Caco-2 (cell line): ENCODE measurements at regions not wholly inside any gene's neighbourhood (a gene's known extent, or its start where the extent isn't known, plus 50 kb on each side); places are given as distances from the start of the nearest gene placed in this dataset.

ENCODE experiments used
- BruUV-seq: library from RNA; stranded (reverse); fragments of 400-500 nt; replicated peaks from 2 replicates; lab custom pipeline; 2021; lab: Mats Ljungman, UMichigan
- CTCF ChIA-PET: fragments of 300-600 bp; sonication (Branson Sonifier 250); formaldehyde crosslinking; loops from one replicate; lab custom pipeline; 2022; ENCODE audit warnings: antibody characterized with exemption; lab: Charles Lee
- POLR2A ChIA-PET: fragments of 300-600 bp; sonication (Branson Sonifier 250); formaldehyde crosslinking; loops from one replicate; lab custom pipeline; 2022; ENCODE audit warnings: antibody characterized with exemption; lab: Charles Lee
- DNase-seq, 2 experiments: peaks; one replicate each; pipeline versions ENCODE4 v3.0.0 to v3.0.0-alpha.2; 2020 to 2022
- H3K27me3 ChIP-seq: replicated peaks from 2 replicates; pipeline ENCODE4 v1.6.0; 2011; ENCODE audit warnings: low read length; ENCODE audit not compliant: control insufficient read depth, insufficient read depth
- H3K36me3 ChIP-seq: 2 replicates; pipeline ENCODE4 v1.5.1; 2011; ENCODE audit warnings: low read length; ENCODE audit not compliant: control insufficient read depth, insufficient read depth
- H3K4me1 ChIP-seq: fragments of 250-450 bp; sonication (Bioruptor Pico); 2 replicates; pipeline ENCODE4 v1.5.1; 2020; ENCODE audit warnings: mild to moderate bottlenecking
- H3K4me3 ChIP-seq: 2 replicates; pipeline ENCODE4 v1.5.1; 2011; ENCODE audit warnings: low read depth, mild to moderate bottlenecking, control low read depth, low read length
- H3K9me3 ChIP-seq: fragments of 250-450 bp; sonication (Bioruptor Pico); 2 replicates; pipeline ENCODE4 v1.5.1; 2020; ENCODE audit warnings: mild to moderate bottlenecking, moderate library complexity
- H3K27ac Mint-ChIP-seq: one replicate; pipeline ENCODE4 v1.8.0; 2022; ENCODE audit warnings: mixed read lengths; ENCODE audit not compliant: unreplicated experiment
- H3K27me3 Mint-ChIP-seq: one replicate; pipeline ENCODE4 v1.8.0; 2022; ENCODE audit warnings: mixed read lengths; ENCODE audit not compliant: insufficient read depth, unreplicated experiment
- H3K36me3 Mint-ChIP-seq: one replicate; pipeline ENCODE4 v1.8.0; 2022; ENCODE audit warnings: mild to moderate bottlenecking, mixed read lengths; ENCODE audit not compliant: insufficient read depth, unreplicated experiment
- H3K4me1 Mint-ChIP-seq: one replicate; pipeline ENCODE4 v1.8.0; 2022; ENCODE audit warnings: low read depth, mixed read lengths; ENCODE audit not compliant: unreplicated experiment
- H3K4me3 Mint-ChIP-seq: one replicate; pipeline ENCODE4 v1.8.0; 2022; ENCODE audit warnings: mild to moderate bottlenecking, moderate library complexity, mixed read lengths; ENCODE audit not compliant: unreplicated experiment
- H3K9me3 Mint-ChIP-seq: one replicate; pipeline ENCODE4 v1.8.0; 2022; ENCODE audit warnings: mixed read lengths; ENCODE audit not compliant: unreplicated experiment
- intact Hi-C: fragments of 100-400 bp; cut with micrococcal nuclease; formaldehyde crosslinking; loops from one replicate; pipeline ENCODE4 v1.10.0; 2022; ENCODE audit not compliant: unreplicated experiment
- TF ChIP-seq, protein P1 (sequence below), 2 experiments: fragments of 200-600 bp in 1 of 2; IDR thresholded peaks; 1 replicate in 1 of 2; 2 replicates in 1 of 2; pipeline versions ENCODE4 v1.5.1 to v1.8.0; 2011 to 2022; ENCODE audit warnings: antibody characterized with exemption in 1 of 2, control low read depth in 1 of 2, inconsistent platforms in 1 of 2, low read depth in 1 of 2, low read length in 1 of 2, mild to moderate bottlenecking in 1 of 2, moderate library complexity in 1 of 2; ENCODE audit not compliant: insufficient read depth in 1 of 2, severe bottlenecking in 1 of 2, unreplicated experiment in 1 of 2

- DNase-seq, result no peak
- Histone ChIP-seq H3K27me3 (no peaks in the 10 kb centered on the region; the same call in 1 of the 2 replicates), H3K4me3 (no peak overlapping the region), H3K9me3 (no peaks in the 10 kb centered on the region), H3K4me1 (no peaks in the 10 kb centered on the region), H3K36me3 (no peaks in the 10 kb centered on the region)
- ChIA-PET CTCF (no interaction called here), POLR2A (no interaction called here)
- TF ChIP-seq, protein P1, sequence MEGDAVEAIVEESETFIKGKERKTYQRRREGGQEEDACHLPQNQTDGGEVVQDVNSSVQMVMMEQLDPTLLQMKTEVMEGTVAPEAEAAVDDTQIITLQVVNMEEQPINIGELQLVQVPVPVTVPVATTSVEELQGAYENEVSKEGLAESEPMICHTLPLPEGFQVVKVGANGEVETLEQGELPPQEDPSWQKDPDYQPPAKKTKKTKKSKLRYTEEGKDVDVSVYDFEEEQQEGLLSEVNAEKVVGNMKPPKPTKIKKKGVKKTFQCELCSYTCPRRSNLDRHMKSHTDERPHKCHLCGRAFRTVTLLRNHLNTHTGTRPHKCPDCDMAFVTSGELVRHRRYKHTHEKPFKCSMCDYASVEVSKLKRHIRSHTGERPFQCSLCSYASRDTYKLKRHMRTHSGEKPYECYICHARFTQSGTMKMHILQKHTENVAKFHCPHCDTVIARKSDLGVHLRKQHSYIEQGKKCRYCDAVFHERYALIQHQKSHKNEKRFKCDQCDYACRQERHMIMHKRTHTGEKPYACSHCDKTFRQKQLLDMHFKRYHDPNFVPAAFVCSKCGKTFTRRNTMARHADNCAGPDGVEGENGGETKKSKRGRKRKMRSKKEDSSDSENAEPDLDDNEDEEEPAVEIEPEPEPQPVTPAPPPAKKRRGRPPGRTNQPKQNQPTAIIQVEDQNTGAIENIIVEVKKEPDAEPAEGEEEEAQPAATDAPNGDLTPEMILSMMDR (IDR thresholded peaks at IDR 0.05; ENCODE audit: insufficient read depth in 1 of 2, low read depth in 1 of 2, low read length in 1 of 2, severe bottlenecking in 1 of 2, unreplicated experiment in 1 of 2), result no peak
- Mint-ChIP-seq H3K4me3 (no peak overlapping the region), H3K4me1 (no peaks in the 10 kb centered on the region), H3K36me3 (no peaks in the 10 kb centered on the region), H3K27ac (no peak overlapping the region), H3K27me3 (no peaks in the 10 kb centered on the region), H3K9me3 (no peaks in the 10 kb centered on the region)
- no TSS peak for BruUV-seq
- intact Hi-C loops, result no loop called here
Observed at GRCh38 chr6:105929626-105930025, 156.5 kb upstream of the PRDM1 start.

- Mint-ChIP-seq H3K9me3 (peaks cover 28% of the 10 kb centered on the region), H3K27me3 (no peaks in the 10 kb centered on the region), H3K4me3 (no peak overlapping the region), H3K36me3 (no peaks in the 10 kb centered on the region), H3K4me1 (no peaks in the 10 kb centered on the region), H3K27ac (no peak overlapping the region)
- ChIA-PET POLR2A (no interaction called here), CTCF (no interaction called here)
- no peaks in the 10 kb centered on the region for H3K9me3 ChIP-seq
- H3K27me3 ChIP-seq, result no peaks in the 10 kb centered on the region; the same call in 1 of the 2 replicates
- H3K4me1 ChIP-seq, result no peaks in the 10 kb centered on the region
- no TSS peak for BruUV-seq
- intact Hi-C loops, result no loop called here
- no peak for DNase-seq
- H3K36me3 ChIP-seq, result no peaks in the 10 kb centered on the region
- no peak overlapping the region for H3K4me3 ChIP-seq
- TF ChIP-seq, protein P1 (IDR thresholded peaks at IDR 0.05; ENCODE audit: insufficient read depth in 1 of 2, low read depth in 1 of 2, low read length in 1 of 2, severe bottlenecking in 1 of 2, unreplicated experiment in 1 of 2), result no peak
Observed at GRCh38 chr6:105926318-105926717, 159.8 kb upstream of the PRDM1 start.

- no TSS peak for BruUV-seq
- H3K27ac Mint-ChIP-seq, result no peak overlapping the region
Observed at GRCh38 chr6:105925706-105926105, 160.4 kb upstream of the PRDM1 start.

More at GRCh38 chr6:105925706-105926105, 160.4 kb upstream of the PRDM1 start:
- H3K4me1 ChIP-seq, result no peaks in the 10 kb centered on the region
- Mint-ChIP-seq H3K4me1 (no peaks in the 10 kb centered on the region), H3K4me3 (no peak overlapping the region), H3K27me3 (no peaks in the 10 kb centered on the region), H3K9me3 (peaks cover 28% of the 10 kb centered on the region), H3K36me3 (no peaks in the 10 kb centered on the region)
- DNase-seq, result no peak
- POLR2A ChIA-PET, result no interaction called here
- intact Hi-C loops, result no loop called here
- H3K27me3 ChIP-seq, result no peaks in the 10 kb centered on the region; the same call in 1 of the 2 replicates
- no peaks in the 10 kb centered on the region for H3K9me3 ChIP-seq
- no peak overlapping the region for H3K4me3 ChIP-seq
- CTCF ChIA-PET, result no interaction called here
- H3K36me3 ChIP-seq, result no peaks in the 10 kb centered on the region
- TF ChIP-seq, protein P1 (IDR thresholded peaks at IDR 0.05; ENCODE audit: insufficient read depth in 1 of 2, low read depth in 1 of 2, low read length in 1 of 2, severe bottlenecking in 1 of 2, unreplicated experiment in 1 of 2), result no peak
